Esophagus (tissue), 2 donors: ENCODE measurements at regions not wholly inside any gene's neighbourhood (a gene's known extent, or its start where the extent isn't known, plus 50 kb on each side); places are given as distances from the start of the nearest gene placed in this dataset.

Experiments used
- H3K27ac ChIP-seq, 2 donors: one replicate each; pipeline ENCODE4 v1.5.1; 2013; ENCODE audit warnings: low read depth in 2 of 2, mild to moderate bottlenecking in 2 of 2, inconsistent platforms in 1 of 2, low read length in 1 of 2, moderate library complexity in 1 of 2
- H3K27me3 ChIP-seq, 2 donors: one replicate each; pipeline ENCODE4 v1.6.1; 2013; ENCODE audit warnings: low read length in 2 of 2, control low read depth in 1 of 2, mild to moderate bottlenecking in 1 of 2; ENCODE audit not compliant: insufficient read depth in 2 of 2, control insufficient read depth in 1 of 2
- H3K36me3 ChIP-seq, 2 donors: one replicate each; pipeline ENCODE4 v1.6.1; 2013; ENCODE audit warnings: low read length in 1 of 2; ENCODE audit not compliant: control insufficient read depth in 2 of 2, insufficient read depth in 2 of 2
- H3K4me1 ChIP-seq, 2 donors: one replicate each; pipeline ENCODE4 v1.6.1; 2013; ENCODE audit warnings: low read length in 1 of 2; ENCODE audit not compliant: control insufficient read depth in 2 of 2, insufficient read depth in 2 of 2
- H3K4me3 ChIP-seq, 2 donors: one replicate each; pipeline ENCODE4 v1.5.1; 2013; ENCODE audit warnings: low read length in 2 of 2, mild to moderate bottlenecking in 2 of 2, low read depth in 1 of 2, moderate library complexity in 1 of 2
- H3K9me3 ChIP-seq, 2 donors: one replicate each; pipeline ENCODE4 v1.6.1; 2013; ENCODE audit warnings: mild to moderate bottlenecking in 2 of 2, low read depth in 1 of 2, low read length in 1 of 2, moderate library complexity in 1 of 2; ENCODE audit not compliant: control insufficient read depth in 2 of 2, insufficient read depth in 1 of 2
- WGBS, 2 donors: extraction: QIAGEN DNeasy Blood & Tissue Kit; methylation state at CpG; one replicate each; pipeline ENCODE4 v1.1.7; 2013; 5-methylcytosine and 5-hydroxymethylcytosine counted together
- donor health status: healthy with polysubstance abuse.
- donor health status: Bipolar disorder and iron deficiency.

DNA sequence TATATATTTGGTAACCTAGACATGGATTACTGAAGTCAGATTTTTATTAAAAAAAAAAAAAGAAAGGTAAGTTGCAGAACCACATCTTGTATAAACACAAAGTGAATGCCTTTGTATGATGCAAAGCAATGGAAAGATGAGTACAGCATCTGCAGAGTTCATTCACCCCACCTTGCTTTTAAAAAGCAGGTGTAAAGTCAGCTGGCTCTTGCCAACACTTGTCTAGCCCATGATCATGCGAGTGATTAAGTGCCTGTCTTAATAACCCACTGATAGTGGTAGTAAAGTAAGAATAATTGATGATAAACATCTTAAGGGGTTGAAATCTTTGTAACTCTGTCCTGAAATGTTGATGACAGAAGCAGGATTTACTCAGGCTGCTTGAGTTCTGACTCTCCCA, 710.4 kb downstream of the EFNB2 start:
- no peaks in the 10 kb centered on the region for H3K9me3 ChIP-seq
- H3K4me3 ChIP-seq = no peak overlapping the region
- no peaks in the 10 kb centered on the region for H3K27me3 ChIP-seq
- no peaks in the 10 kb centered on the region for H3K36me3 ChIP-seq
- no peak overlapping the region for H3K27ac ChIP-seq
- no peaks in the 10 kb centered on the region for H3K4me1 ChIP-seq
- 53 to 65% methylated on average over 1 of the region's 1 CpG for WGBS, 2 donors

DNA sequence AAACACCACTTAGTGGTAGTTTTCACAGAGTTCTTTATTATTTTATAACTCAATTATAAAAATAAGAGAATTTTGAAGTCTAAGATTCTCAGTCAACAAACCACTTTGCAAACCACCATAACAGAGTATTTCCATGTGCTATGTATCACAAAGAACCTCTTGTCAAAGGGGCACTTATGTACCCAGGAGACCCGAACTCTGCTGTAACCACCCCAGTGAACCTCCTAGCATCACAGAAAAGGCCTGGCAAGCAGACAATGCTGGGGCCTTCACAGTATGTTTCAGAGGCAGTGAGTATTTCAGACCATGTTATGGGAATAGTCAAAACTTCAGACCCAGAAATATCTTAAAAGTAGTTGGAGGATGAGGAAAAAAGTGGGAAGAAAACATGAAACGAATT, 714.1 kb downstream of the EFNB2 start:
- Histone ChIP-seq H3K27ac (no peak overlapping the region), H3K9me3 (no peaks in the 10 kb centered on the region), H3K36me3 (no peaks in the 10 kb centered on the region), H3K4me3 (no peak overlapping the region), H3K4me1 (peaks cover 0 to 3% of the 10 kb centered on the region in 2 donors), H3K27me3 (no peaks in the 10 kb centered on the region)
- 83 to 92% methylated on average over 2 of the region's 2 CpGs for WGBS, 2 donors

- no peaks in the 10 kb centered on the region for H3K27me3 ChIP-seq
- H3K27ac ChIP-seq = no peak overlapping the region
- H3K4me1 ChIP-seq = peaks cover 0 to 3% of the 10 kb centered on the region in 2 donors
- WGBS, 2 donors = 63 to 64% methylated on average over 3 of the region's 3 CpGs
- H3K4me3 ChIP-seq = no peak overlapping the region
- no peaks in the 10 kb centered on the region for H3K36me3 ChIP-seq
- H3K9me3 ChIP-seq = no peaks in the 10 kb centered on the region
These were observed 715.0 kb downstream of the EFNB2 start for GRCh38 chr13:105820415-105820814.

DNA sequence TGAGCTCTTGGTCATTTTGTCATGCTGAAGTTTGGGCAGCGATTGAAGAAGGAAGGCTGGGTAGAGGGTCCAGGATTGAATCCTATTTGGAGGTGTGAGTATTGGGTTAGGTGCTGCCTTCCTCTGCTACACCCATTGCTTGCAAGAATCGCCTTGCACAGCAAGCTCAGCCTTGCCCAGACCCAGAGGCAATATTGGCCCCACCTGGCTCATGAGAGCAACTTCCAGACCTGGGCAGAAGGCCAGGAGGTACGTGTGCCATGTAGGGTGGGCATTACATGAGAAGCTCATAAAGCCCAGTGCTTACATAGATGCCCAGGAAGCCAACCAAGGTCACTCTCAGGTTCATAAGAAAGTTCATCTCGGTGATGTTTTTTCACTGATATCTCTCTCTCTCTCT, 718.0 kb downstream of the EFNB2 start:
- Histone ChIP-seq H3K36me3 (no peaks in the 10 kb centered on the region), H3K27me3 (no peaks in the 10 kb centered on the region), H3K9me3 (no peaks in the 10 kb centered on the region), H3K4me1 (peaks cover 0 to 8% of the 10 kb centered on the region in 2 donors), H3K4me3 (no peak overlapping the region), H3K27ac (no peak overlapping the region)
- WGBS, 2 donors = 59 to 76% methylated on average over 4 of the region's 4 CpGs

DNA sequence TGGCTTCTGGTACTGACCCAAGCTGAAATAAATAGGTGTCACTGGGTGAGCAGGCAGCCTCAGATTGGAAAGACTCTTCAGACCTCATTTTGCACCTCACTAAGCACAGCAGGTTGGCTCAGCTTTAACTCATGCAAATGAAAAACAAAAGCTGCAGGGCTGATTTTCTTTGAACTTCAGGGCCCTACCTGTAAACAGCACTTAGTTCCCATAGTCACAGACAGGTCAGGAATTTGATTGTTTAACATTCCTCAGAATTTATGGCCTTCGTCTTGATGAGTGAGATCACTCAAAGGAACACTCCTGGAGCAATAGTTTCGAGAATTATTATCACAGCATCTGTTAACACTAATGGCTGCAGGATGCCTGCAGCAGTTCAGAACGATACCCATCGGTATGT, 718.5 kb downstream of the EFNB2 start:
- H3K36me3 ChIP-seq = no peaks in the 10 kb centered on the region
- 49 to 67% methylated on average over 4 of the region's 4 CpGs for WGBS, 2 donors
- H3K27me3 ChIP-seq = no peaks in the 10 kb centered on the region
- no peak overlapping the region for H3K27ac ChIP-seq
- H3K4me1 ChIP-seq = peaks cover 0 to 8% of the 10 kb centered on the region in 2 donors
- H3K4me3 ChIP-seq = no peak overlapping the region
- H3K9me3 ChIP-seq = no peaks in the 10 kb centered on the region

GRCh38 chr13:105814902-105815250, 720.6 kb downstream of the EFNB2 start:
- H3K9me3 ChIP-seq = no peaks in the 10 kb centered on the region
- H3K27ac ChIP-seq = peak overlapping the region; percentile 52 to 59
- peaks cover 0 to 8% of the 10 kb centered on the region in 2 donors for H3K4me1 ChIP-seq
- H3K36me3 ChIP-seq = no peaks in the 10 kb centered on the region
- H3K4me3 ChIP-seq = no peak overlapping the region
- no peaks in the 10 kb centered on the region for H3K27me3 ChIP-seq
- 24 to 40% methylated on average over 4 of the region's 4 CpGs for WGBS, 2 donors

DNA sequence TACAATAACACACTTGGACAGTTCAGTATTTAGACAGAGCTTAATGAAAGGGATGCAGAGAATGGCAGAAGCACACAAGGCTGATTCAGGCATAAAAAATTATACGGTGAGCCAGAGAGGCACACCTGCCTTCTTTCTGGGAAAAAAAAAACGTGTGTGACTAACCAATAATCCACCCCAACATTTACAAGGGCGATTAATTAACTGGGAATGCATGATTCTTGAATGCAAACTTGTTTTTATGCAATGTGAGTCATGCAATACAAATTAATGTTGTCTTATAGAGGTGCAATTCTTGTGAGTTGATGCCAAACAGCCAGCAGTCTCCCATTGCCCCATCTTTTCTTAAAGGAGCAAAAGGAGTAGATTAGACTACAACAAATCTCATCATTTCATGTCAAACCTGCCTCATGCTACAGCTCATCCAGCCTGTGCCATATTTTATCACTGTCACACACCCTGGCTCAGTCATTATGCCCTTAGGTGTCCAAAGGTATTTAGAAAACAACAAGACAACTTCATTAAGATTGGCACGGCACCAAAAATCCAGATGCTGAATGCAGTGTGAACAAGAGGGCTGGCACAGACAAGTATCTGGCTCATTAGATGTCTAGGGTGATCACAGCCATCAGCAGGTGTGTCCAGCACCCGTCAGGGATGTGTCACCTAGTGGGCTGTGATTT, 721.1 kb downstream of the EFNB2 start:
- no peaks in the 10 kb centered on the region for H3K27me3 ChIP-seq
- H3K36me3 ChIP-seq = no peaks in the 10 kb centered on the region
- peaks cover 0 to 8% of the 10 kb centered on the region in 2 donors for H3K4me1 ChIP-seq
- H3K9me3 ChIP-seq = no peaks in the 10 kb centered on the region
- H3K27ac ChIP-seq = peak overlapping the region; percentile 52 to 59
- no peak overlapping the region for H3K4me3 ChIP-seq
- 50 to 53% methylated on average over 5 of the region's 5 CpGs for WGBS, 2 donors

- H3K27me3 ChIP-seq = no peaks in the 10 kb centered on the region
- no peaks in the 10 kb centered on the region for H3K36me3 ChIP-seq
- H3K9me3 ChIP-seq = no peaks in the 10 kb centered on the region
- 27 to 29% methylated on average over 3 of the region's 3 CpGs for WGBS, 2 donors
- no peak overlapping the region for H3K27ac ChIP-seq
- H3K4me1 ChIP-seq = peaks cover 0 to 5% of the 10 kb centered on the region in 2 donors
- H3K4me3 ChIP-seq = no peak overlapping the region
These were observed 728.9 kb downstream of the EFNB2 start for GRCh38 chr13:105806628-105806920.

DNA sequence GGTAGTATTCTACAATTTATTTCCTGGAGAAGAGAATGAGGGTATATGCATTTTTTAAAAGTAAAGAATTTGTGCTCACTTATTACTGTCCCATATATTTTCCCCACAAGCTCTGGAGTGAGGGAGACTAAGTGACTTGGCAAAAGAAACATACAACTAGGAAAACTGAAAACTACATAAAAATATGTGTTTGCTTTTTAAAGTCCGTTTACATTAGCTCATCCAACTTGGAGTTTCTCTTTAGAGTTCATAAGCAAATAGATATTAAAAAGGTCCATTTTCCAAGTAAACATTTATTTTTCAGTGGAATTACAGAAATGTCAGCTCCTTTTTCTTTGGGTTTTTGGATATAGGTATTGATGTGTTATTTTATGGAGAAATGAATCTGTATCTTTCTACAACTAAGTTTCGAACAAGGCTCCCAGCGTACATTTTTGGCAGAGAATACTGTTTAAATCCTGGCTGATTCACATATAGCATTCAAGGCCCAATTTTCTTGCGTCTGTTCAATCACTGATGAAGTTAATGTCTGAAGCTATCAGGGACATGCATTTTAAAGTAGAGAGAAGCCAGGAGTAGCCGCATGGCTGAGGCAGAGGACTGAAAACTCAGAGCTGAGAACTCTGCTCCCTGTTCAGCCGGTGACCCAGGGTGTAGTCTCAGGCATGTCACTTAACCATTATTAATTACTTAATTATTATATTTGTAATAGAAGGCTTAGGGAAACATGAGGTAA, 729.4 kb downstream of the EFNB2 start:
- Histone ChIP-seq H3K27ac (no peak overlapping the region), H3K4me3 (no peak overlapping the region), H3K4me1 (peaks cover 0 to 5% of the 10 kb centered on the region in 2 donors), H3K36me3 (no peaks in the 10 kb centered on the region), H3K9me3 (no peaks in the 10 kb centered on the region), H3K27me3 (no peaks in the 10 kb centered on the region)
- WGBS, 2 donors = 57 to 60% methylated on average over 6 of the region's 6 CpGs
